ENCODE measurements at regions not wholly inside any gene's neighbourhood (a gene's known extent, or its start where the extent isn't known, plus 50 kb on each side); places are given as distances from the start of the nearest gene placed in this dataset.
A peak's percentile ranks its signal among the peaks of the same experiment; 100 is the strongest.

DNA sequence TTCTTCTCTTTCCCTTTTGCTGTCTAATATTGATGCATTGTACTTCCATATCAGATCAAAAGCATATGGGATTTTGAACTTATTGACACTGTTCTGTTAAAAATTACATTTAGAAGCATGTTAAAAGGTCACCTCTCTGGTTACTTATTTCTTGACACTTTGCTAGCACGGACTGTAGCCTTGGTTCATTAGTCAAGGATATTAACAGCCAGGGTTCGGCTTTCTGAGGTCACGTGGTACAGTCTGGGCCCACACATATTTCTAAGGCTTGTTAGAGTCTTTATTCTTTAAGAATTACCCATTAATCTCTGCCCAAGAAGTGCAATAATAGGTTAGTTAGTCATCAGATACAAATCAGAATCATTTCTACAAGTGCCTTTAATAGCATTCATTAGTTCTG, 1035.8 kb upstream of the FANCL start:
- ChIA-PET RAD21 (ENCODE audit: unreplicated experiment) (no interaction called here), CTCF (no interaction called here), SMC1A (ENCODE audit: uncharacterized antibody, unreplicated experiment) (no interaction called here), POLR2A (no interaction called here)
- intact Hi-C loops (cut with micrococcal nuclease; ENCODE audit: unreplicated experiment) (no loop called here), in situ Hi-C loops (cut with MboI) (no loop called here)
- ATAC-seq (no peak), DNase-seq (ENCODE audit: low read depth, low spot score) (no peak), FAIRE-seq (no peak)
- Histone ChIP-seq H3K4me2 (ENCODE audit: control insufficient read depth, insufficient read depth) (no peak overlapping the region), H4K20me1 (ENCODE audit: control insufficient read depth, insufficient read depth) (no peaks in the 10 kb centered on the region), H3K27me3 (replicated peaks in 1 of 2; ENCODE audit: control insufficient read depth in 2 of 2, insufficient read depth in 2 of 2, low read length in 1 of 2) (no peaks in the 10 kb centered on the region), H3K36me3 (ENCODE audit: control insufficient read depth in 2 of 2, insufficient read depth in 2 of 2, low read length in 1 of 2) (no peaks in the 10 kb centered on the region), H3K4me3 (no peak overlapping the region), H2AFZ (ENCODE audit: control insufficient read depth, low read depth, low read length) (no peak overlapping the region), H3K9ac (ENCODE audit: control insufficient read depth, insufficient read depth, low read length) (no peak overlapping the region), H3K9me3 (replicated peaks; ENCODE audit: control insufficient read depth, insufficient read depth, low read length) (no peaks in the 10 kb centered on the region), H3K79me2 (ENCODE audit: control insufficient read depth, insufficient read depth, low read length) (no peaks in the 10 kb centered on the region), H3K27ac (ENCODE audit: control insufficient read depth, insufficient read depth) (no peak overlapping the region), H3K4me1 (ENCODE audit: control insufficient read depth, insufficient read depth, low read length) (no peaks in the 10 kb centered on the region)
- 7% methylated on average over 3 of the region's 3 CpGs for WGBS (ENCODE audit: insufficient coverage, insufficient replicate concordance, low lambda C conversion rate, missing lambda C conversion rate)
- no TSS peak for BruUV-seq (replicated peaks)
- peak; percentile 52; the same call in 1 of the 2 replicates for TF ChIP-seq RAD51 (IDR thresholded peaks at IDR 0.05)
- TF ChIP-seq ZNF274 (IDR thresholded peaks at IDR 0.05; ENCODE audit: insufficient read depth, insufficient read length) = no peak

DNA sequence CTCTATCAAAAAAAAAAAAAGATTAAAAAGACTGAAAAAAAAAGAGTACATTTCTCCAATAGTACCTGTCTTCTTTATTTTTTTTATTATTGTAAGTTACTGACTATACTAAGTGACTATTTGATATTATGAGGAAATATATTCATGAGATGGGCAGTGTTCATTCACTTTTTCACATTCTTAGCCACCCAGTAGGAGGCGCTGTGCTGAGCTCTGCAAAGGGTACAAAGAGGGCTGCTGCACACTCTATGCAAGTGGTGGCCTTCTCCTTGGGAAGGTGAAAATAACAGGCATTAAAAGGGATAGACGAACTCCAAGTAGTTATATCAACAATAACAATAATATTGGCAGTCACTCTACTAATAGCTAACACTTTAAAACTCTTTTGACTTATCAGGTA, 1034.9 kb upstream of the FANCL start:
- Histone ChIP-seq H3K27ac (ENCODE audit: control insufficient read depth, insufficient read depth) (no peak overlapping the region), H4K20me1 (ENCODE audit: control insufficient read depth, insufficient read depth) (no peaks in the 10 kb centered on the region), H3K4me3 (no peak overlapping the region), H3K9me3 (replicated peaks; ENCODE audit: control insufficient read depth, insufficient read depth, low read length) (no peaks in the 10 kb centered on the region), H3K9ac (ENCODE audit: control insufficient read depth, insufficient read depth, low read length) (no peak overlapping the region), H3K36me3 (ENCODE audit: control insufficient read depth in 2 of 2, insufficient read depth in 2 of 2, low read length in 1 of 2) (no peaks in the 10 kb centered on the region), H2AFZ (ENCODE audit: control insufficient read depth, low read depth, low read length) (no peak overlapping the region), H3K4me1 (ENCODE audit: control insufficient read depth, insufficient read depth, low read length) (no peaks in the 10 kb centered on the region), H3K4me2 (ENCODE audit: control insufficient read depth, insufficient read depth) (no peak overlapping the region), H3K27me3 (replicated peaks in 1 of 2; ENCODE audit: control insufficient read depth in 2 of 2, insufficient read depth in 2 of 2, low read length in 1 of 2) (no peaks in the 10 kb centered on the region), H3K79me2 (ENCODE audit: control insufficient read depth, insufficient read depth, low read length) (no peaks in the 10 kb centered on the region)
- in situ Hi-C loops (cut with MboI) (no loop called here), intact Hi-C loops (cut with micrococcal nuclease; ENCODE audit: unreplicated experiment) (no loop called here)
- WGBS (ENCODE audit: insufficient coverage, insufficient replicate concordance, low lambda C conversion rate, missing lambda C conversion rate) = 0% methylated on average over 2 of the region's 2 CpGs
- BruUV-seq (replicated peaks) = no TSS peak
- ChIA-PET POLR2A (no interaction called here), RAD21 (ENCODE audit: unreplicated experiment) (no interaction called here), SMC1A (ENCODE audit: uncharacterized antibody, unreplicated experiment) (no interaction called here), CTCF (interaction anchor here (0.5 to 1.4 kb wide), 8 partner anchors 31 to 1307 kb away, joined by 3 to 6 read pairs (median 3); no protein-coding TSS in a partner anchor)
- FAIRE-seq (no peak), ATAC-seq (peak; percentile 72), DNase-seq (ENCODE audit: low read depth, low spot score) (no peak)
- TF ChIP-seq ZNF217 (IDR thresholded peaks at IDR 0.05) (no peak), BRCA1 (IDR thresholded peaks at IDR 0.05; ENCODE audit: low read depth, low read length) (no peak), SIX5 (IDR thresholded peaks at IDR 0.05; ENCODE audit: low read depth, low read length, severe bottlenecking) (no peak), PAX8 (IDR thresholded peaks at IDR 0.05) (no peak), STAT1 (conservative IDR thresholded peaks at IDR 0.05) (no peak), SMC3 (IDR thresholded peaks at IDR 0.05; ENCODE audit: borderline replicate concordance, low read length) (peak; percentile 17; the same call in 1 of the 2 replicates), KLF5 (IDR thresholded peaks at IDR 0.05; ENCODE audit: partially characterized antibody) (no peak), NR2C2 (IDR thresholded peaks at IDR 0.05; ENCODE audit: borderline replicate concordance, control insufficient read depth, insufficient read length, low read depth) (no peak), MEF2B (IDR thresholded peaks at IDR 0.05; ENCODE audit: partially characterized antibody, poor library complexity, severe bottlenecking) (no peak)
- TF ChIP-seq, protein P1, sequence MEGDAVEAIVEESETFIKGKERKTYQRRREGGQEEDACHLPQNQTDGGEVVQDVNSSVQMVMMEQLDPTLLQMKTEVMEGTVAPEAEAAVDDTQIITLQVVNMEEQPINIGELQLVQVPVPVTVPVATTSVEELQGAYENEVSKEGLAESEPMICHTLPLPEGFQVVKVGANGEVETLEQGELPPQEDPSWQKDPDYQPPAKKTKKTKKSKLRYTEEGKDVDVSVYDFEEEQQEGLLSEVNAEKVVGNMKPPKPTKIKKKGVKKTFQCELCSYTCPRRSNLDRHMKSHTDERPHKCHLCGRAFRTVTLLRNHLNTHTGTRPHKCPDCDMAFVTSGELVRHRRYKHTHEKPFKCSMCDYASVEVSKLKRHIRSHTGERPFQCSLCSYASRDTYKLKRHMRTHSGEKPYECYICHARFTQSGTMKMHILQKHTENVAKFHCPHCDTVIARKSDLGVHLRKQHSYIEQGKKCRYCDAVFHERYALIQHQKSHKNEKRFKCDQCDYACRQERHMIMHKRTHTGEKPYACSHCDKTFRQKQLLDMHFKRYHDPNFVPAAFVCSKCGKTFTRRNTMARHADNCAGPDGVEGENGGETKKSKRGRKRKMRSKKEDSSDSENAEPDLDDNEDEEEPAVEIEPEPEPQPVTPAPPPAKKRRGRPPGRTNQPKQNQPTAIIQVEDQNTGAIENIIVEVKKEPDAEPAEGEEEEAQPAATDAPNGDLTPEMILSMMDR (IDR thresholded peaks at IDR 0.05 in 2 of 3, conservative IDR thresholded peaks at IDR 0.05 in 1 of 3; ENCODE audit: control insufficient read depth in 2 of 3, extremely low read depth in 1 of 3, insufficient read depth in 1 of 3, low read depth in 3 of 3, low read length in 3 of 3) = peak; percentile 19 to 65 (median 55)
- TF ChIP-seq, protein P2, sequence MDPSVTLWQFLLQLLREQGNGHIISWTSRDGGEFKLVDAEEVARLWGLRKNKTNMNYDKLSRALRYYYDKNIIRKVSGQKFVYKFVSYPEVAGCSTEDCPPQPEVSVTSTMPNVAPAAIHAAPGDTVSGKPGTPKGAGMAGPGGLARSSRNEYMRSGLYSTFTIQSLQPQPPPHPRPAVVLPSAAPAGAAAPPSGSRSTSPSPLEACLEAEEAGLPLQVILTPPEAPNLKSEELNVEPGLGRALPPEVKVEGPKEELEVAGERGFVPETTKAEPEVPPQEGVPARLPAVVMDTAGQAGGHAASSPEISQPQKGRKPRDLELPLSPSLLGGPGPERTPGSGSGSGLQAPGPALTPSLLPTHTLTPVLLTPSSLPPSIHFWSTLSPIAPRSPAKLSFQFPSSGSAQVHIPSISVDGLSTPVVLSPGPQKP (IDR thresholded peaks at IDR 0.05; ENCODE audit: low read depth, low read length) = no peak

Measured in GM12878 (cell line).